ENCODE measurements at regions not wholly inside any gene's neighbourhood (a gene's known extent, or its start where the extent isn't known, plus 50 kb on each side); places are given as distances from the start of the nearest gene placed in this dataset.

- no peaks in the 10 kb centered on the region for H3K36me3 ChIP-seq (ENCODE audit: insufficient read depth, low read length)
- no peak for TF ChIP-seq CTCF (IDR thresholded peaks at IDR 0.05; ENCODE audit: extremely low read depth, low read depth, low read length)
- no peaks in the 10 kb centered on the region for H3K4me1 ChIP-seq (ENCODE audit: insufficient read depth, low read length)
- H3K27me3 ChIP-seq (ENCODE audit: insufficient read depth, low read length) = peaks cover 15% of the 10 kb centered on the region
- H3K79me2 ChIP-seq (ENCODE audit: insufficient read depth, low read length) = no peaks in the 10 kb centered on the region
- H2AFZ ChIP-seq (ENCODE audit: low read length) = no peak overlapping the region
- no peak overlapping the region for H3K4me2 ChIP-seq (ENCODE audit: insufficient read depth, low read length)
- H3K4me3 ChIP-seq (ENCODE audit: insufficient read depth, low read length) = no peak overlapping the region
- H3K27ac ChIP-seq (ENCODE audit: low read depth, low read length) = no peak overlapping the region
- no peaks in the 10 kb centered on the region for H4K20me1 ChIP-seq (ENCODE audit: insufficient read depth, low read length)
- DNase-seq (ENCODE audit: insufficient read length, low spot score, missing footprints) = no peak
- no peaks in the 10 kb centered on the region for H3K9me3 ChIP-seq (ENCODE audit: low read depth, low read length)
Observed at GRCh38 chrX:40831750-40832149, 96.4 kb upstream of the MED14 start.

GRCh38 chrX:40832723-40833122 is 97.4 kb upstream of the MED14 start:
- H3K27me3 ChIP-seq (ENCODE audit: insufficient read depth, low read length) = peaks cover 11% of the 10 kb centered on the region
- H3K36me3 ChIP-seq (ENCODE audit: insufficient read depth, low read length) = no peaks in the 10 kb centered on the region
- no peak overlapping the region for H3K4me3 ChIP-seq (ENCODE audit: insufficient read depth, low read length)
- H3K4me2 ChIP-seq (ENCODE audit: insufficient read depth, low read length) = no peak overlapping the region
- no peak for TF ChIP-seq CTCF (IDR thresholded peaks at IDR 0.05; ENCODE audit: extremely low read depth, low read depth, low read length)
- no peaks in the 10 kb centered on the region for H4K20me1 ChIP-seq (ENCODE audit: insufficient read depth, low read length)
- no peaks in the 10 kb centered on the region for H3K9me3 ChIP-seq (ENCODE audit: low read depth, low read length)
- H3K79me2 ChIP-seq (ENCODE audit: insufficient read depth, low read length) = no peaks in the 10 kb centered on the region
- H2AFZ ChIP-seq (ENCODE audit: low read length) = no peak overlapping the region
- no peak for DNase-seq (ENCODE audit: insufficient read length, low spot score, missing footprints)
- H3K27ac ChIP-seq (ENCODE audit: low read depth, low read length) = no peak overlapping the region
- H3K4me1 ChIP-seq (ENCODE audit: insufficient read depth, low read length) = no peaks in the 10 kb centered on the region

GRCh38 chrX:40834225-40834624 is 98.9 kb upstream of the MED14 start:
- Histone ChIP-seq H3K4me1 (ENCODE audit: insufficient read depth, low read length) (no peaks in the 10 kb centered on the region), H3K79me2 (ENCODE audit: insufficient read depth, low read length) (no peaks in the 10 kb centered on the region), H3K27me3 (ENCODE audit: insufficient read depth, low read length) (peaks cover 10% of the 10 kb centered on the region), H3K9me3 (ENCODE audit: low read depth, low read length) (no peaks in the 10 kb centered on the region), H3K36me3 (ENCODE audit: insufficient read depth, low read length) (no peaks in the 10 kb centered on the region), H3K4me3 (ENCODE audit: insufficient read depth, low read length) (no peak overlapping the region), H4K20me1 (ENCODE audit: insufficient read depth, low read length) (no peaks in the 10 kb centered on the region), H3K4me2 (ENCODE audit: insufficient read depth, low read length) (no peak overlapping the region), H3K27ac (ENCODE audit: low read depth, low read length) (no peak overlapping the region), H2AFZ (ENCODE audit: low read length) (no peak overlapping the region)
- no peak for DNase-seq (ENCODE audit: insufficient read length, low spot score, missing footprints)
- TF ChIP-seq CTCF (IDR thresholded peaks at IDR 0.05; ENCODE audit: extremely low read depth, low read depth, low read length) = no peak

- H3K4me3 ChIP-seq (ENCODE audit: insufficient read depth, low read length) = no peak overlapping the region
- no peaks in the 10 kb centered on the region for H3K4me1 ChIP-seq (ENCODE audit: insufficient read depth, low read length)
Observed at GRCh38 chrX:40835526-40835925, 100.2 kb upstream of the MED14 start.

More at GRCh38 chrX:40835526-40835925, 100.2 kb upstream of the MED14 start:
- Histone ChIP-seq H3K79me2 (ENCODE audit: insufficient read depth, low read length) (no peaks in the 10 kb centered on the region), H3K27ac (ENCODE audit: low read depth, low read length) (no peak overlapping the region), H2AFZ (ENCODE audit: low read length) (no peak overlapping the region), H3K27me3 (ENCODE audit: insufficient read depth, low read length) (peaks cover 5% of the 10 kb centered on the region), H4K20me1 (ENCODE audit: insufficient read depth, low read length) (no peaks in the 10 kb centered on the region), H3K36me3 (ENCODE audit: insufficient read depth, low read length) (no peaks in the 10 kb centered on the region), H3K9me3 (ENCODE audit: low read depth, low read length) (no peaks in the 10 kb centered on the region), H3K4me2 (ENCODE audit: insufficient read depth, low read length) (no peak overlapping the region)
- TF ChIP-seq CTCF (IDR thresholded peaks at IDR 0.05; ENCODE audit: extremely low read depth, low read depth, low read length) = no peak
- DNase-seq (ENCODE audit: insufficient read length, low spot score, missing footprints) = no peak
